DMS 273 treated with DMSO at 0.1 percent for 48 hours (cell line): ENCODE measurements at regions not wholly inside any gene's neighbourhood (a gene's known extent, or its start where the extent isn't known, plus 50 kb on each side); places are given as distances from the start of the nearest gene placed in this dataset.

Experiments
- DNase-seq: peaks from one replicate; lab custom pipeline; 2025; lab: John Stamatoyannopoulos, UW

- no peak for DNase-seq
Observed at GRCh38 chr16:73683804-73684203, 612.8 kb upstream of the PSMD7 start.

- no peak for DNase-seq
Observed at GRCh38 chr16:73672135-73672534, 624.2 kb upstream of the ZFHX3 start.

GRCh38 chr16:73670836-73671820 is 623.2 kb upstream of the ZFHX3 start:
- no peak for DNase-seq

- DNase-seq: no peak
Observed at GRCh38 chr16:73669535-73670274, 621.8 kb upstream of the ZFHX3 start.

- no peak for DNase-seq
Observed at GRCh38 chr16:73663720-73664119, 615.8 kb upstream of the ZFHX3 start.

- no peak for DNase-seq
Observed at GRCh38 chr16:73636196-73636595, 588.3 kb upstream of the ZFHX3 start.

GRCh38 chr16:73629011-73629410 is 581.1 kb upstream of the ZFHX3 start:
- no peak for DNase-seq

GRCh38 chr16:73617738-73618137 is 569.8 kb upstream of the ZFHX3 start:
- DNase-seq: no peak

- DNase-seq: no peak
Observed at GRCh38 chr16:73616770-73617169, 568.8 kb upstream of the ZFHX3 start.

GRCh38 chr16:73616166-73616753 is 568.3 kb upstream of the ZFHX3 start:
- DNase-seq: no peak

GRCh38 chr16:73615071-73615940 is 567.4 kb upstream of the ZFHX3 start:
- DNase-seq: no peak

- DNase-seq: no peak
Observed at GRCh38 chr16:73614131-73614530, 566.2 kb upstream of the ZFHX3 start.

- DNase-seq: no peak
Observed at GRCh38 chr16:73610605-73611156, 562.8 kb upstream of the ZFHX3 start.

GRCh38 chr16:73610160-73610559 is 562.2 kb upstream of the ZFHX3 start:
- DNase-seq: no peak

GRCh38 chr16:73608911-73609310 is 561.0 kb upstream of the ZFHX3 start:
- DNase-seq: no peak

GRCh38 chr16:73605309-73605708 is 557.4 kb upstream of the ZFHX3 start:
- no peak for DNase-seq

GRCh38 chr16:73601911-73602310 is 554.0 kb upstream of the ZFHX3 start:
- no peak for DNase-seq

- DNase-seq: no peak
Observed at GRCh38 chr16:73599870-73600269, 551.9 kb upstream of the ZFHX3 start.

- DNase-seq: no peak
Observed at GRCh38 chr16:73599351-73599750, 551.4 kb upstream of the ZFHX3 start.

- no peak for DNase-seq
Observed at GRCh38 chr16:73584157-73584556, 536.2 kb upstream of the ZFHX3 start.

GRCh38 chr16:73572135-73572828 is 524.4 kb upstream of the ZFHX3 start:
- DNase-seq: no peak
